ENCODE measurements at regions not wholly inside any gene's neighbourhood (a gene's known extent, or its start where the extent isn't known, plus 50 kb on each side); places are given as distances from the start of the nearest gene placed in this dataset.

- TF ChIP-seq RELB (IDR thresholded peaks at IDR 0.05; ENCODE audit: low read depth), result no peak
- TF ChIP-seq, protein P1, sequence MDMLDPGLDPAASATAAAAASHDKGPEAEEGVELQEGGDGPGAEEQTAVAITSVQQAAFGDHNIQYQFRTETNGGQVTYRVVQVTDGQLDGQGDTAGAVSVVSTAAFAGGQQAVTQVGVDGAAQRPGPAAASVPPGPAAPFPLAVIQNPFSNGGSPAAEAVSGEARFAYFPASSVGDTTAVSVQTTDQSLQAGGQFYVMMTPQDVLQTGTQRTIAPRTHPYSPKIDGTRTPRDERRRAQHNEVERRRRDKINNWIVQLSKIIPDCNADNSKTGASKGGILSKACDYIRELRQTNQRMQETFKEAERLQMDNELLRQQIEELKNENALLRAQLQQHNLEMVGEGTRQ (IDR thresholded peaks at IDR 0.05; ENCODE audit: borderline replicate concordance, low read depth, low read length), result no peak
These were observed 624.2 kb upstream of the AGA start (continued) for GRCh38 chr4:178066338-178066941.

- H3K36me3 ChIP-seq (ENCODE audit: control insufficient read depth in 2 of 2, insufficient read depth in 2 of 2, low read length in 1 of 2), result no peaks in the 10 kb centered on the region
- no peak for DNase-seq (ENCODE audit: low read depth, low spot score)
- intact Hi-C loops (cut with micrococcal nuclease; ENCODE audit: unreplicated experiment), result no loop called here
- H3K4me1 ChIP-seq (ENCODE audit: control insufficient read depth, insufficient read depth, low read length), result no peaks in the 10 kb centered on the region
- TF ChIP-seq MTA3 (IDR thresholded peaks at IDR 0.05; ENCODE audit: borderline replicate concordance, low read length) (no peak), FOXK2 (IDR thresholded peaks at IDR 0.05) (no peak), DPF2 (IDR thresholded peaks at IDR 0.05) (no peak), ZBTB40 (IDR thresholded peaks at IDR 0.05; ENCODE audit: borderline replicate concordance) (no peak)
- no peak for ATAC-seq
- CTCF ChIA-PET, result no interaction called here
- RAD21 ChIA-PET (ENCODE audit: unreplicated experiment), result no interaction called here
- no peak overlapping the region for H3K4me2 ChIP-seq (ENCODE audit: control insufficient read depth, insufficient read depth)
- SMC1A ChIA-PET (ENCODE audit: uncharacterized antibody, unreplicated experiment), result no interaction called here
- H4K20me1 ChIP-seq (ENCODE audit: control insufficient read depth, insufficient read depth), result no peaks in the 10 kb centered on the region
- H3K27me3 ChIP-seq (replicated peaks in 1 of 2; ENCODE audit: control insufficient read depth in 2 of 2, insufficient read depth in 2 of 2, low read length in 1 of 2), result no peaks in the 10 kb centered on the region
- 10% methylated on average over 4 of the region's 4 CpGs for WGBS (ENCODE audit: insufficient coverage, insufficient replicate concordance, low lambda C conversion rate, missing lambda C conversion rate)
- H2AFZ ChIP-seq (ENCODE audit: control insufficient read depth, low read depth, low read length), result no peak overlapping the region
- H3K79me2 ChIP-seq (ENCODE audit: control insufficient read depth, insufficient read depth, low read length), result no peaks in the 10 kb centered on the region
- in situ Hi-C loops (cut with MboI), result no loop called here
- no TSS peak for BruUV-seq (replicated peaks)
- no peak for FAIRE-seq
- POLR2A ChIA-PET, result no interaction called here
- no peak overlapping the region for H3K9ac ChIP-seq (ENCODE audit: control insufficient read depth, insufficient read depth, low read length)
- H3K9me3 ChIP-seq (replicated peaks; ENCODE audit: control insufficient read depth, insufficient read depth, low read length), result no peaks in the 10 kb centered on the region
- no peak overlapping the region for H3K27ac ChIP-seq (ENCODE audit: control insufficient read depth, insufficient read depth)
- no peak overlapping the region for H3K4me3 ChIP-seq
These were observed 625.9 kb upstream of the AGA start for GRCh38 chr4:178068136-178068535.

Data from GM12878 (cell line).